ENCODE measurements at regions not wholly inside any gene's neighbourhood (a gene's known extent, or its start where the extent isn't known, plus 50 kb on each side); places are given as distances from the start of the nearest gene placed in this dataset.

GRCh38 chr5:74279244-74279643 lies 361.3 kb downstream of the ENC1 start:
- DNase-seq, result no peak

- DNase-seq, result no peak
Measured at GRCh38 chr5:74277418-74277817, 363.1 kb downstream of the ENC1 start.

DNA sequence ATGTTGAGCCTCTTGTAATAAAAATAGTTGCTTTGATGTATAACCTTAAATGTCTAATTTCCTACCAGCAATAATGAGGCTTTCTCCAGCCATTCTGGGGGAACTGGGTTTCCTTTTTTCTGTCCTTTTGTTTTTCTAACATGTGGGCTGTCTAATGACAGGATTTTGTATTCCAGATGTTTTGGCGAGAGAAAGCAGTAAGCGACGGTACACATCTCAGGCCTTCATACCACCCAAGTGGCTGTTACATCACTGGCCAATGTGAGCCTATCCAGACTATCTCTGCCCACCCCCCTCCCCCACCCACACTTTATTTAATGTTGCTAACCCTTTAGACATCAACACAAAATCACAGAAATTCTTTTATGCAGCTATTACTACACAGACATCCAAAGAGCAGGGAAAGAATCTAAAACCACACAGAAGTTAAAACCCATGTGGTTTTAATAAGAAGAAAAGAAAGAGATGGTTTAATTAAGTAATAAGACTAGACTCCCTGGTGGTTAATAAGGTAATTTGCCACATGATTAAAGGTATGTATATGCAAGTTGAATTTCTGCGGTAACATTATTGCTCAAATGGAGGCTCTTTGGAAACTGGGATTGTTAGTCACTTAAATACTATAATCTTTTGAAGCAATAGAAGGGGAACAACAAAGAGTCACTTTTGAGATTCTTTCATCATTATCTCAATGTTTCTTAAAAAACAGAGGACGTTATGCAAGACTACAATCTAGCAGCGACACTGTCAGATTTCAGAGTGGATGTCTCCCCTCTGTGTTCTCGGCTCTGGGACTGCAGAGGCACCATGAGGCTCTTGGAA lies 365.1 kb downstream of the ENC1 start:
- DNase-seq, result no peak

- no peak for DNase-seq
Measured at GRCh38 chr5:74274326-74274725, 366.2 kb downstream of the ENC1 start.

- DNase-seq, result no peak
Measured at GRCh38 chr5:74272831-74273451, 367.6 kb downstream of the ENC1 start.

- no peak for DNase-seq
Measured at GRCh38 chr5:74272024-74272775, 368.3 kb downstream of the ENC1 start.

- no peak for DNase-seq
Measured at GRCh38 chr5:74268297-74268696, 372.2 kb downstream of the ENC1 start.

DNA sequence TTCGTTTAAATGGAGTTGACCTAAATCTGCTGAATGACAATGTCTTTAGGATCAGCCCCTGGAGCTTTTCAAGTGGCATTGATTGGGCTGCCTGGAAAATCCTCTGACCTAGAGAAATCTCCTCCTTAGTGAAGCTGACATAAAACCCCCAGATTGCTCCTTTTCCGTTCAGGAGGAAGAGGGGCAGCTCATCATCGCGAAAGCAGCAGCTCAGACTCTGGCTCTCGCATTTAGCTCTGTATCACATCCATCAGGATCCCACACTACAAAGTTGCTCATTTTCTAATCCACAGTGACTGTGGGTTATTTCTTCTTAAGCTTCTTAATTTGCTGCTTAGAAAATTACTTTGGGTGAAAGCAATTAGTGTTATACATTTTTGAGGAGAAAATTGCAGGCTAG lies 373.7 kb downstream of the ENC1 start:
- DNase-seq, result no peak

GRCh38 chr5:74266132-74266531 lies 374.4 kb downstream of the ENC1 start:
- DNase-seq, result no peak

DNA sequence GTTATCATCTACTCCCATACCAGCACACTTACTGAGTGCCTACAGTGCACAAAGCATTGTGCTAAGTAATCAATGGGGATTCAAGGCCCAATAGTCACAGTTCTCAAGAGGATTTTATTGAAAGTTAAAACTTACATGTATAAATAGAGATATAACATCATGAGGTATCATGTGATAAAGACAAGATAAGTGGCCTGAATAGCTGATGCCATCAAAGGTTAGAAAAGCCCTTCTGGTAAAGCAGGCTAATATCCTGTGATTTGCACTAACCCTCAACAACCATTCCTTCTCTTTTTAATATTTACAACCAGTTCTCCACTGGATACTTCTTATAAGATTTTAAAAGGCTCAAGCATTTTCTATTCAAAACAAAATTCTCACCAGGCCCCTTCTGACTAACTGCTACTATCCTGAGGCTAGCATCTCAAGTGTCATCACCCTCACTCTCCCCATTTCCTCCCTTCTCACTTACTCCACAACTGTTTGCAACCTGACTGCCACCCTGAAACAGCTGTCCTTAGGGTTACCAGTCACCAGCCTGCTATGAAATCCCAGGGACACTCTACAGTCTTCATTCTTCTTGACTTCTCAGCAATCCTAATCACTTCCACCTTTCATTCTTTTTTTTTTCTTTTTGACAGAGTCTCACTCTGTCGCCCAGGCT lies 377.9 kb downstream of the ENC1 start:
- DNase-seq, result no peak

DNA sequence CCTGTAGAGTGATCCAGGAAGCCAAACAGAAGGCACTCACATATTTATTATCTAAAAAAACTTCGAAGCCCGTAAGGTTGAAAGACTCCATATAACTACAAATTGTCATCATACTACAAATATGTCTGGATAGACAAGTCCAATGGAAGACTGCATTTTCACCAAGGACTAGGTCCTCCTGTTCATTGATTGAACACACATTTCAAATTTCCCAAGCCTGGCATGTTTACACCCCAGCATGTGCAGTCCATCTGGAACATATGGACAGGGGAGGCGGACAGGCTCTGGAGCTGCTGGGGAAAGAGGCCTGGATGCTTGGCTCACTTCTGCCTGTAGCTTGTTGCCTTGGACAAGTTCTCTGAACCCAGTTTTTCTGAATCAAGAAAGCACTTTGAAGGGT lies 378.7 kb downstream of the ENC1 start:
- DNase-seq, result no peak

DNA sequence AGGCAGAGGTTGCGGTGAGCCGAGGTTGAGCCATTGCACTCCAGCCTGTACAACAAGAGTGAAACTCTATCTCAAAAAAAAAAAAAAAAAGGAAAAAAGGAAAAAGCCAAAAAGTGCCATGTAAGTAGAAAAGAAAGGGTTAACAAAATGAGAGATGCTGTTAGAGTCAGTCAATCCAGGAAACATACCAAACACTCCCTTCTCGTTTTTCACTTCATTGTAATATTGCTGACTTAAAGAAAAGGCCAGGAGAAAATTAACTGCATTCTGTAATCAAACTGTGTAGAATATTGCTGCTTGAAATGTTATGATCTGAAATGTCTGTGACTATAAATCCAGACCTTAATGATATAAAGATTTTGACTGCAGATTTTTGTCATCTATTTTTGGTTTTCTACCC lies 379.1 kb downstream of the ENC1 start:
- no peak for DNase-seq

DNA sequence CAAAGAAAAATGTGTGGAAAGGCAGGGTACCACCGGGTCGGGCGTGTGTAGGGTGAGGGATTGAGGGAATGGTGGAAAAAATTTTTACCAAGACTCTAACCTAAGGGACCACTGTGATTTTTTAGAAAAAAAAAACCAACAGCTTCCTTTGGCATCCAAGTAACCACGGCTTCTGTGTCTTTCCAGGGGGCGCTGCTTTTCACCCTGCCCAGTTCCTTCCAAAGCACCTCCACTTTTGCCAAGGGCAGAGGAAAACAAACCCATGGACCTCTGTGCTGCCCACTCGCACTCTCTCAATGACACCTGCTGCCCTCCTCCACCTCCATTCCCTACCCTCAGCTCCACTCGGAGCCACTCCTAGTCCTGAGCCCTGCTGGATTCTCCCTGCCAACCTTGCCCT lies 381.0 kb downstream of the ENC1 start:
- DNase-seq, result no peak

GRCh38 chr5:74258314-74258665 lies 382.2 kb downstream of the ENC1 start:
- no peak for DNase-seq

DNA sequence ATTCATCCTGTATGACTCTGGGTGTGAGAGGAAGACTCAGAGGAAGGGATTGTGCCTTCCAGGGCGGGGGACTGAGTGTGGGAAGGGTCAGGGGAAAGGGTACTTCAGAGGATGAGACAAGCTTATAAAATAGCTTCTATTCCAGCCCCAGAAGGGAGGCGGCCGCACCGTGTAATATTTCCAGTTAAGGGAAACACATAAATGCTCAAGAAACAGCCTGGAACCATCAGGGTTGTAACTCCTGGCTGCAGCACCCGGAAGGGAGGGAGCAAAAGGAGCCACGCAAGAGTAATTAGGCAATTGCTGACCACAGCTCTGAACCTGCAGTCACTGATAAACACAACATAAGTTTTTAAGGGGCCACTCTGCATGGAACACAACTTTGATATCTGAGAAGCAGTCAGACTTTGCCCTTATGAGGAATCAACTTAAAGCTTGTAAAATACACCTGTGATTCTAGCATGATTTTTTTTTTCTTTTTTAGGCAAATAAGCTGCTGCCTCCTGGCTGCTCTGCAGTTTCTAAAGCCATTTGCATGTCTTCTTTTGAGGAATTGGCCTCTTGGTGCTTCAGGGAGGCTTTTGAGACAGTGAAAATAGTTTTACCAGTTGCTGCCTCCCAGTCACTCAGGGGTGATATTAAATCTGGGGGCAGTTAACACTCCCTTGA lies 382.7 kb downstream of the ENC1 start:
- DNase-seq, result no peak

DNA sequence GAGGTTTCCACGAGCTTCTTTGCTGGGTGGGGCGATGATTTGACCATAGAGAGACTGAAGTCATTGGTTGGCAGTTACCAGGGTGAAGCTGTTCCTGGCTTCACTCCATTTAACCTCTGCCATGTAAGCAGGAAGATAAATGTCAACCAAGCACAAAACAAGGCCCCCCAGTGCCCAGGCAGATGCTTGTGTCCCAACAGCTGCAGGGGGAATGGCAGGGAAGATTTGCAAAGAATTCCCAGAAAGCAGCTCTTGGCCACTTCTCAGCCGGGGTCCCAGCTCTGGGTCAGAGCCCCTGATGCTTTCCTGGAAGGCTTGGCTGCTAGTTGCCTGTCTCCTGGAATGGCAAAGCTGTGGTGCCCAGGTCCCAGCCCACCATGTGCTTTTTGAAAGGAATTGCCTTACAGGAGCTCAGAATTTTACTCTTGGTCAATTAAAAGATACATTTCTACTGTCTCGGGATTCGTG lies 383.4 kb downstream of the ENC1 start:
- DNase-seq, result no peak

- DNase-seq, result no peak
Measured at GRCh38 chr5:74255692-74256392, 384.7 kb downstream of the ENC1 start.

- DNase-seq, result no peak
Measured at GRCh38 chr5:74254257-74254656, 386.3 kb downstream of the ENC1 start.

DNA sequence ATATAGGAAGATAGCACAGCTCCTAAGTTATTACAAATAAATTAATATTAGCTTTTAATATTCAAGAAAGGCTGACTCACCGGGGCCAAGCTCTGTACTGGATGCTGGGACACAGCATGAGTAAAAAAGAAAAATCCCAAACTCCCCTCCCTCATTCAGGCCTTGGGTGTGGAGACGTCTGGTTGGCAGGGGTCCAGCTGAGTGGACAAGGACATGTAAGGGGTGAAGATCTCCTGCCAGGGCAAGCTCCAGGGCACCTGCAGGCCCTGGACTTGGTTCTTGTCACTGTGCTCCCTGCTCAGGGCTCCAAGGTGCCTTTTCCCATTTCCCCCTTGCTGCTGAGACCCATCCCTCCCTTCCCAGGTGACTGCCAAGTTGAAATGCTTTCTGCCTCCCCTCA lies 388.5 kb downstream of the ENC1 start:
- DNase-seq, result no peak

- no peak for DNase-seq
Measured at GRCh38 chr5:74251141-74252035, 389.1 kb downstream of the ENC1 start.
